Muscle of arm (tissue), 1 donor: ENCODE measurements at regions not wholly inside any gene's neighbourhood (a gene's known extent, or its start where the extent isn't known, plus 50 kb on each side); places are given as distances from the start of the nearest gene placed in this dataset.

Source experiments
- DNase-seq: peaks from one replicate; pipeline ENCODE4 v3.0.0-alpha.2; 2013

DNA sequence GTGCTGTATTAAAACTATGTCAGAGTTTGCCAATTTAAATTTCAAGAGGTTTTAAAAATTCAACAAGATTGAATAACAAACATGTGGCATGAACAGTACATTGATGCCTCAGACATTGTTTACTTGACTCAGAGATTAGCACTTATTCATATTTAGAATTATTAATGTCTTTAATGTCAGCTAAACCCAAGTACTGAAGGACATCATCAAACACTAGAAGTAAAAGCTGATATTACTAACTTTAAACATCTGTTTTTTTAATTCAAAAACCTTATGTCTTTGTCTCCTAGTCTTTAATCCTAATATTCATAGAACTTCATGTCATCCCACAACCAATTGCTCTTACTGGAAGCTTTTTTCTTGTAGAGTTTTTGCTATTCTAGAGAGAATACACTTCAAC, 406.2 kb upstream of the PCDH7 start:
- no peak for DNase-seq

GRCh38 chr4:30330894-30331652, 389.1 kb upstream of the PCDH7 start:
- no peak for DNase-seq

DNA sequence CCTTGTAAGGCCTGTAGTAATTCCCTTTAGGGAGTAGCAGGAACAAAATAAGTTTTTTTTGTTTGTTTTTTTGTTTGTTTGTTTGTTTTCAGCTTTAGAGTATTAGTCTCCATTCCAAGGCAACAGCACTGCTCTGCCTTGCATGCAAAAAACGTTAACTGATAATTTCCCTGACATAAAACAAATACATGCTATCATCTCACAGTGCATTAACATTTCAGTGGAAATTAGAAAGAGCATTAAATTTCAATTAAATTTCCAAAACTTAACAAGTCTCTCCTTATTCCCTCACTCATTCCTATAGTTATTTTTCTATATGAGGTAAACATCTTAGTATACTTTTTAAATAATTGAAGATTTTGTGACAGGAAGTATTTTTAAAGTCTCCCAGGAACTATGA, 378.4 kb upstream of the PCDH7 start:
- no peak for DNase-seq

DNA sequence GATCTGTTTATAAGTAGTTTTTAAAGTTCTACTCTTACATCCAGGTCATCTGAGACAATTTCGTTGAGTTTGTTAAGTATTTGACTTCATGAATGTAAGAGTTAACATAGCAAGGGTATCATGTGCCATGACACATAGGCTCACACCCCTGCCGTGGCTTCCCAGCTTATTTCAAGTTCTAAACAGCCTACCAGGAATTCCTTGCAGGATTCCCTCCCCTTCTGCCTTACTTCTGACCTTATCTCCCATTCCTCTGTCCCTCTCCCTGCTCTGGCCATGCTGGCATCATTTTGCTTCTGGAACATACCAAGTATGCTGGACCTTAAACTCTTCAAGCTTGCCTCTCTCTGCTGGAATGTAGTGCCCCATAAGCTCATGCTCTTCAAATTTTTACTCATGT, 369.9 kb upstream of the PCDH7 start:
- no peak for DNase-seq

DNA sequence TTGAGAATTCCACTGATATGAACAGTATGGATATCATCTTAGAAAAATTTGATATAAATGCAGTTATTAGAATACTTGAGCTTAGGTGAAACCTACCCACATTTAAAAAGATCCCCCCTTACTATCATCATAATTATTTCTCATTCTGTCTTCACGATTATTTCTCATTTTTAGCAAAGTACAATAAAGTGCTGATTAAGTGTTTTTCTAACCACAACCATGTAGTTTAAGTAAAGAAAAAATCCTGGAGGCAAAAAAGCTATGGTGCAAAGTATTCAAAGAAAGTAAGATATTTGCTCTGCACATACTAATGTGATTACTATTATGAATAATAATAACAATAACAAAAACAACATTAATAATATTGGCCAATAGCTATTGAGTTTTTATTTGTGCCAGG, 365.6 kb upstream of the PCDH7 start:
- no peak for DNase-seq

DNA sequence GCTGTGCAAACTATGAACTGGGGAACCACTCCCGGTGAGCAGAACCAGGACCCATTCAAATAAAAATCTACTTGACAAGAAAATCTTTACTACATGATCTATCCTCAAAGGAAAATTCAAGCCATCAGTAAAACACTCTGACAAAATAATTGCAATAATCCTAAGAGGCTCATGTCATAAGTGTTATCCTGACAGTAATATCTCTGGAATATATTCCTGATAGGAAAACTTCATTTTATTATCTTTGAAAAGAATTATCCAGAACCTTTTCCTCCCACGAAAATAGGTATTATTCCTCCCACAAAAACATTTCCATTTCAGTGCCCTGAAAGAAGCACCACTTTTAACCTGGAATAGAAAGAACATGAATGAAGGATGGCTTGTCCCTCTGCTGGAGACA, 357.7 kb upstream of the PCDH7 start:
- DNase-seq = no peak

GRCh38 chr4:30370105-30370504, 350.1 kb upstream of the PCDH7 start:
- no peak for DNase-seq

DNA sequence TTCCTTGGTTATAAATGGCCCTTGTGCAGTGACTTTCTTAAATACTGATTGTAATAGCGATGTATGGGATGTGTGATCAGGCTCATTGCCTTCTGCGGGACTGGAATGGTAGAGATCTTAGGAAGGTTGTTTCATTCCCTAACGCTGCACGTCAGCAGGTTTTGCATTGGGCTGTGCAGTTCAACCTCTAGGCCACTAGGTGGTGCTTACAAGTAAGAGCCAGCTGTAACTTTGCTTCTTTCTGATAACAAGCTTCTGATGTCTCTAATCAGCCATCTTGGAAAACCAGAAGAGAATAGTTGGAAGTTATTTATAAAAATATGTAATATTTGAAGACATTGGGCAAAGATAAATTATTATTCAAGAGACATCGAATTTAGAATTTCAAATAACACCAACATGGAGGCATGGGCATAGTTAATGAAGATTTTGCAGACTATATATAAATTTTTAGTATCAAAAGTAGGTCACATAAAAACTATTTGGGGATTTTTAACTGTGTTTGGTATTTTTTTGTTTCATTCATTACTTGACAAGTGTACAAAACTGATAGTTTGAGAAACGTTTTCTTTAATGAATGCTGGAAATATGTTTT, 339.7 kb upstream of the PCDH7 start:
- no peak for DNase-seq

DNA sequence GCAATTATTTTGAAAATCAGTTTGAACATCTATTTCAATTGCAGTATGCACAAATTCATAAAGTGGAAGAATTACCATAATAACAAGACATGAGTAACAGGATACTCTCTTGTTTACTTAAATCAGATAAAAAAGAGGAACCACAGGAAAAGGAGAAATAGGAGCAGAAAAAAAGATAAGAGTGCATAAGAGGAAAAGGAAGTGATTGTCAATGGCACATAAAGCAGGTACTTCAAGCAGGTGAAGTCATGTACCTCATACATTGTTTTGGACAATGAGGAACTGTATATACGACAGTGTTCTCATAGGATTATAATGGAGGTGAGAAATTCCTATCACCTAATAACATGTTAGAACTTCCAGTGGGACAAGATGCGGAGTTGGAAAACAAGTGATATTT, 334.5 kb upstream of the PCDH7 start:
- no peak for DNase-seq

- DNase-seq = no peak
Measured at GRCh38 chr4:30386266-30386895, 333.8 kb upstream of the PCDH7 start.

DNA sequence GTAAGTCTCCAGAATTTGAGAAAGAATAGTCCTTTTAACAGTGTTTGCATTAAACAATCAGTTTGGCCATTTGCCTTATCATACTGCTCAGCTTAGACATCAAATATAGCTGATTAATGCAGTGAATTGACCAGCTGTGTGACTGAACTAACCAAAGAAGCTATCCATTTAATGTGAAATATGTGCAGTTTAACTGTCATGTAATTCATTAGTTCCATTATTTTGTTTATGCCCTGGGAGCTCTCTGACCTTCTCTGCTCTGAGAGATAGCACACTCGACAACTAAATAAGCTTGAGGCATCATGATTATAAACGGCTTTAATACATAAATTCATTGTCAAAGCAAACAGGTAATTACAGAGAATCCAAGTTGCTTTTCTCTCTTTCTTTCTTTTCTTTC, 324.3 kb upstream of the PCDH7 start:
- no peak for DNase-seq

GRCh38 chr4:30396772-30397475, 323.2 kb upstream of the PCDH7 start:
- DNase-seq = no peak

DNA sequence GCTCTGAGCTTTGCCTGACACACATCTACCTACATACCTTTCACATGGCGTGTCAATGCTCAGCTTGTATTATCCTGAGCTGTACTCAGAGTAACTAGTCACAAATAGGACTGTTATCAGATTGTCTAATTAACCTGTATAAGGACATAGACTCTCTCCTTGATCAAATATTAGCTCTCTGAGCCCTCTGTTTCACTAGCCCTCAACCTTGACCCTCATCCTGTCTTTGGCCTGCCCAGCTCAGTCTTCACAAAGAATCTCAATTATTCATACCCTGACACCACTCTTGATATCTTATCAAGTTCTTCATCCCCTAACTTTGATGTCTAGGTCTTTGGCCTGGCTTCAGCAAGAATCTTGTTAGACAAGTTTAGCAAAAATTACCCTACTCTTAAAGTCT, 320.7 kb upstream of the PCDH7 start:
- no peak for DNase-seq

DNA sequence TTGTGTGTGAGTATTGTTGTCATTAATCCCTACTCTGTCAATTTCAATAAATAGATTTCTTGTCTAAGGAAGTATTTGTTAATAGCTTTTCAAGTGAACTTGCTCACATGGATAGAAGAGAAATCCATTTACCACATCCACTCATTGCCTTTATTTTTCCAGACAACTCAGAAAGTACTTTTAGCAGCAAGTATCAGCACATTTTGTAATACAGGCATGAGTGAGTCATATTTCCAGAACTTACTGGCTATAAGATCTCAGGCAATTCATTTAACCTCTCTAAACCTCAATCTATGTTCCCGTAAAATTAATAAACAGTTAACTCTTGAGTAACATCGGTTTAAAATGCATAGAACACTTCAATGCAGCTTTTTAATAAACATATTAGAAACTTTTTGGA, 317.9 kb upstream of the PCDH7 start:
- no peak for DNase-seq

- no peak for DNase-seq
Measured at GRCh38 chr4:30413915-30414314, 306.3 kb upstream of the PCDH7 start.

DNA sequence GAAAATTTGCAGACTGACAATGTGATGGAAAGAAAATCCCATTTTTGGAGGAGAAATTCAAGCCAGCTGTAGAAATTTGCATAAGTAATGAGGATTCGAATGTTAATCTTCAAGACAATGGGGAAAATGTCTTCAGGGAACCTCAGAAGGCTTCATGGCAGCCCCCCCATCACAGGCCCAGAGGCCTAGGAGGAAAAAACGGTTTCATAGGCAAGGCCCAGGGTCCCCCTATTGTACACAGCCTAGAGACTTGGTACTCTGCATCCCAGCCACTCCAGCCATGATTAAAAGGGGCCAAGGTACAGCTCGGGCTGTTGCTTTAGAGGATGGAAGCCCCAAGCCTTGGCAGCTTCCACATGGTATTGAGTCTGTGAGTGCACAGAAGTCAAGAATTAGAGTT, 303.6 kb upstream of the PCDH7 start:
- DNase-seq = no peak

- no peak for DNase-seq
Measured at GRCh38 chr4:30427932-30428331, 292.2 kb upstream of the PCDH7 start.

DNA sequence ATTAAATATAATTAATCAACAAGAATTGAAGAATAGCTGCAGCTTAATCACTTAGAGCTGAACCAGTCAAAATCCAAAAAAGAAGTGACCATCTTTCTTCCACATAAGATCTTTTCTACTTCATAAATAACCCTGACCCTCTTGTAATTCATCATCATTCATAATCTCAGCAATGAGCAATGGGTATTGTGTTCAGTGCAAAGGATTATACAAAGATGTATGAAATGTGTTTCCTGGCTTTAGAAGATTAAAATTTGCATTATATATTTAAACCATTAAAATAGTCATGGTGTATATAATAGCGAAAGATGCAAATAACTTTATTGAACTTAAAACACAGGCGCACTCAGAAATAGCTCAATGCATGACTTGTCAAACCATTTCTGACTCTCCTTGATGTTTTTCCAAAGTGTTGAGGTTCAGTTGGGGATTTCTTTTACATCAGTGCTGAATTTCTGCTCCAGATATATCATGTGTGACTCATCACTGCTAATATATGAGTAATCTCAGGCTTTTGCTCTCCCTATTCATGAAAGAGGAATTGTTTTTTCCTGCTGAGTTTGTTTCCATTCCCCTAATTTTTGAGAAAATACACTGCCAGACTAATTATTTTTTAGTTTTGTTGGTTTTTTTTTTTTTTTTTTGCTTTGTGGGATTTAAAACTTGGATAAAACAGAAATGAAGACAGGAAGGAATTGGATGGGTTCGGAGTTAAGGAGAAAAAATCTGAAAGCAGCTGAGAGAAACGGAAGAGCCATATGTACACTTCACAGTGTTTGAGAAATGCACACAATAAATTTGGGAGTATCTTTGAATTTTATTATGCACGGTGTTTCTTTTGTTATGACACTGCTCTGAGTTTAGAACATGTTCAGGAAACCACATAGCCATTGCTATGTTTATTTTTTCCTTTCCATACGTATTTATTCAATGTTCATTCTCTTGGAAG, 290.1 kb upstream of the PCDH7 start:
- DNase-seq = peak; percentile 16

- no peak for DNase-seq
Measured at GRCh38 chr4:30434656-30435055, 285.5 kb upstream of the PCDH7 start.

- no peak for DNase-seq
Measured at GRCh38 chr4:30436394-30436793, 283.8 kb upstream of the PCDH7 start.

- no peak for DNase-seq
Measured at GRCh38 chr4:30437316-30437715, 282.9 kb upstream of the PCDH7 start.

DNA sequence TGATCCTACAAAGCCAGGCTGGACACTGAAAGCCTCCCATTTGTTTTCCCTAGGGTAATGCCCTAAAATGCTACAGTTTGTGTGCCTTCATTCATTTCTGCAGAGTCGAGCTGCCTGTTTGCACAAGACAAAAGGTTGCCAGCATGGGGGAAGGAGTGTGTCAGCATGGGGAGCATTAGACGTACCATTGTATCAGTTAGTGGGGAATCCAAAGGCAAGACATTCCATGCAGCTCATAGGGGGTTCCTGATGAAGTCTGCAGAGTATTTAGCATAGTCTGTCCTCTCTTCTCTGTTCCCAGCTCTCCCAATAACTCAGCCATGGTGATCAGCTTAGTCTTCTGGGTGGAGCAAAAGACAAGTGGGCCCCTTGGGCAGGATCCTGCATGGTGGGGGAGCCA, 276.9 kb upstream of the PCDH7 start:
- DNase-seq = no peak
